AG09309 (cell line): ENCODE measurements at regions not wholly inside any gene's neighbourhood (a gene's known extent, or its start where the extent isn't known, plus 50 kb on each side); places are given as distances from the start of the nearest gene placed in this dataset.
"Not testable (repeated sequence)": the region's sequence is repeated elsewhere in the genome, so short reads cannot be mapped to it uniquely, and the experiment has no call there.

Source experiments
- DNase-seq: peaks from one replicate; pipeline ENCODE4 v3.0.0-alpha.2; 2010; ENCODE audit warnings: low read depth
- H3K4me3 ChIP-seq: 2 replicates; pipeline ENCODE4 v1.5.1; 2011; ENCODE audit warnings: mild to moderate bottlenecking, low read depth, low read length, moderate library complexity; ENCODE audit not compliant: control insufficient read depth
- CTCF ChIP-seq: IDR thresholded peaks from 2 replicates; pipeline ENCODE4 v1.5.1; 2011; ENCODE audit warnings: mild to moderate bottlenecking, low read depth, low read length, inconsistent platforms; ENCODE audit not compliant: insufficient read depth, control insufficient read depth; ENCODE audit errors: missing control alignments

- no peak for TF ChIP-seq CTCF
- DNase-seq, result no peak
Measured at GRCh38 chr5:152472083-152472482, 67.0 kb upstream of the NMUR2 start.

GRCh38 chr5:152474961-152475360, 69.9 kb upstream of the NMUR2 start:
- no peak for TF ChIP-seq CTCF
- no peak for DNase-seq
- no peak overlapping the region for H3K4me3 ChIP-seq

More at GRCh38 chr5:152472083-152472482, 67.0 kb upstream of the NMUR2 start:
- H3K4me3 ChIP-seq, result no peak overlapping the region

- H3K4me3 ChIP-seq, result no peak overlapping the region
- TF ChIP-seq CTCF, result no peak
- no peak for DNase-seq
Measured at GRCh38 chr5:152477536-152477935, 72.5 kb upstream of the NMUR2 start.

- H3K4me3 ChIP-seq, result not testable (repeated sequence)
Measured at GRCh38 chr5:152479866-152480265, 74.8 kb upstream of the NMUR2 start.

GRCh38 chr5:152480677-152481076, 75.6 kb upstream of the NMUR2 start:
- not testable (repeated sequence) for H3K4me3 ChIP-seq, DNase-seq

More at GRCh38 chr5:152479866-152480265, 74.8 kb upstream of the NMUR2 start:
- not testable (repeated sequence) for DNase-seq

- TF ChIP-seq CTCF, result no peak
- H3K4me3 ChIP-seq, result no peak overlapping the region
- DNase-seq, result no peak
Measured at GRCh38 chr5:152487130-152487529, 82.1 kb upstream of the NMUR2 start.

GRCh38 chr5:152488869-152489268, 83.8 kb upstream of the NMUR2 start:
- H3K4me3 ChIP-seq, result no peak overlapping the region
- no peak for TF ChIP-seq CTCF
- no peak for DNase-seq

- H3K4me3 ChIP-seq, result no peak overlapping the region
- no peak for TF ChIP-seq CTCF
- DNase-seq, result no peak
Measured at GRCh38 chr5:152499814-152500535, 94.9 kb upstream of the NMUR2 start.
